ENCODE measurements at regions not wholly inside any gene's neighbourhood (a gene's known extent, or its start where the extent isn't known, plus 50 kb on each side); places are given as distances from the start of the nearest gene placed in this dataset.
"Not testable (repeated sequence)": the region's sequence is repeated elsewhere in the genome, so short reads cannot be mapped to it uniquely, and the experiment has no call there.

- Mint-ChIP-seq H3K9me3 (peaks cover 71 to 72% of the 10 kb centered on the region in 2 experiments), H3K36me3 (ENCODE audit: insufficient read depth in 1 of 3, low read depth in 3 of 3) (peaks cover 0 to 13% (median 3%) of the 10 kb centered on the region in 3 experiments; a peak in 4 of 7 replicates)
- H3K23me2 ChIP-seq (ENCODE audit: insufficient read length, low read depth, low read length, poor library complexity, severe bottlenecking); H3T11ph ChIP-seq (ENCODE audit: low read length); DNase-seq; H3K4me1 Mint-ChIP-seq; H3K18ac ChIP-seq (ENCODE audit: insufficient read length, low read depth, low read length); H3K4me2 ChIP-seq (ENCODE audit: insufficient read depth, insufficient read length, low read length); H4K20me1 ChIP-seq (ENCODE audit: control insufficient read depth, insufficient read depth, insufficient read length); H3K79me2 ChIP-seq (ENCODE audit: insufficient read depth, low read length); H2BK12ac ChIP-seq (ENCODE audit: insufficient read length, low read depth, low read length); H2AFZ ChIP-seq (ENCODE audit: low read length); H3K56ac ChIP-seq (ENCODE audit: insufficient read length, low read depth, low read length); H3K14ac ChIP-seq (ENCODE audit: insufficient read depth, low read length); H3K4me1 ChIP-seq (ENCODE audit: insufficient read depth, low read length); H2BK15ac ChIP-seq (ENCODE audit: low read depth, low read length); H2AK5ac ChIP-seq (ENCODE audit: insufficient read length, low read length); H4K8ac ChIP-seq (replicated peaks; ENCODE audit: insufficient read length, low read depth, low read length); H4K5ac ChIP-seq (ENCODE audit: insufficient read length, low read depth, low read length); H3K4ac ChIP-seq (ENCODE audit: low read depth, low read length); H2BK5ac ChIP-seq (ENCODE audit: insufficient read length, low read length); H3K4me3 Mint-ChIP-seq; H2BK120ac ChIP-seq (ENCODE audit: low read depth, low read length, poor library complexity, severe bottlenecking); H3K9ac ChIP-seq (ENCODE audit: extremely low read depth, insufficient read length, low read length); H2BK20ac ChIP-seq (ENCODE audit: low read depth, low read length, poor library complexity, severe bottlenecking); H4K91ac ChIP-seq (ENCODE audit: insufficient read length, low read depth, low read length); H3K79me1 ChIP-seq (ENCODE audit: insufficient read depth, low read depth, low read length, poor library complexity, severe bottlenecking); H3K27me3 ChIP-seq (ENCODE audit: insufficient read depth, low read length); H3K27me3 Mint-ChIP-seq (ENCODE audit: low read depth); H3K27ac Mint-ChIP-seq; H3K27ac ChIP-seq (ENCODE audit: insufficient read length, low read depth, low read length); H3K23ac ChIP-seq (ENCODE audit: insufficient read length, low read depth, low read length): not testable (repeated sequence)
- no CpG with 5 or more reads among the region's 1 CpG for WGBS (ENCODE audit: extremely low coverage, insufficient read length, low lambda C conversion rate)
- H3K9me3 ChIP-seq (ENCODE audit: control insufficient read depth, low read depth, low read length), result peaks cover 13% of the 10 kb centered on the region
These were observed 943.8 kb upstream of the DEFB115 start for GRCh38 chr20:30313660-30314059.

- H3K4me1 ChIP-seq (ENCODE audit: insufficient read depth, low read length); H2AK5ac ChIP-seq (ENCODE audit: insufficient read length, low read length); H3K23ac ChIP-seq (ENCODE audit: insufficient read length, low read depth, low read length); H4K20me1 ChIP-seq (ENCODE audit: control insufficient read depth, insufficient read depth, insufficient read length); H2BK20ac ChIP-seq (ENCODE audit: low read depth, low read length, poor library complexity, severe bottlenecking); H3K27me3 ChIP-seq (ENCODE audit: insufficient read depth, low read length); H2BK12ac ChIP-seq (ENCODE audit: insufficient read length, low read depth, low read length); H3K27ac Mint-ChIP-seq; H3K4me1 Mint-ChIP-seq; H4K91ac ChIP-seq (ENCODE audit: insufficient read length, low read depth, low read length); H3K23me2 ChIP-seq (ENCODE audit: insufficient read length, low read depth, low read length, poor library complexity, severe bottlenecking); H2BK15ac ChIP-seq (ENCODE audit: low read depth, low read length); H3K27me3 Mint-ChIP-seq (ENCODE audit: low read depth); H3K4me3 Mint-ChIP-seq; H3K56ac ChIP-seq (ENCODE audit: insufficient read length, low read depth, low read length); H4K8ac ChIP-seq (replicated peaks; ENCODE audit: insufficient read length, low read depth, low read length); H3K79me2 ChIP-seq (ENCODE audit: insufficient read depth, low read length); H4K5ac ChIP-seq (ENCODE audit: insufficient read length, low read depth, low read length); H3K4ac ChIP-seq (ENCODE audit: low read depth, low read length); H2BK5ac ChIP-seq (ENCODE audit: insufficient read length, low read length); H3K4me2 ChIP-seq (ENCODE audit: insufficient read depth, insufficient read length, low read length); H3K14ac ChIP-seq (ENCODE audit: insufficient read depth, low read length); H3K27ac ChIP-seq (ENCODE audit: insufficient read length, low read depth, low read length); H3T11ph ChIP-seq (ENCODE audit: low read length); H2BK120ac ChIP-seq (ENCODE audit: low read depth, low read length, poor library complexity, severe bottlenecking); H2AFZ ChIP-seq (ENCODE audit: low read length); H3K9ac ChIP-seq (ENCODE audit: extremely low read depth, insufficient read length, low read length); DNase-seq; H3K79me1 ChIP-seq (ENCODE audit: insufficient read depth, low read depth, low read length, poor library complexity, severe bottlenecking); H3K18ac ChIP-seq (ENCODE audit: insufficient read length, low read depth, low read length); H3K36me3 Mint-ChIP-seq (ENCODE audit: insufficient read depth in 1 of 3, low read depth in 3 of 3): not testable (repeated sequence)
- H3K9me3 ChIP-seq (ENCODE audit: control insufficient read depth, low read depth, low read length), result peaks cover 13% of the 10 kb centered on the region
- H3K9me3 Mint-ChIP-seq, result peaks cover 73% of the 10 kb centered on the region in 2 experiments
- no CpG with 5 or more reads among the region's 23 CpGs for WGBS (ENCODE audit: extremely low coverage, insufficient read length, low lambda C conversion rate)
These were observed 941.4 kb upstream of the DEFB115 start for GRCh38 chr20:30316063-30316462.
